Heart right ventricle (tissue), 16 donors: ENCODE measurements at regions not wholly inside any gene's neighbourhood (a gene's known extent, or its start where the extent isn't known, plus 50 kb on each side); places are given as distances from the start of the nearest gene placed in this dataset.

Experiments used
- ATAC-seq, 8 donors: fragments of 200-7000 bp; cut with Tn5 transposase; one replicate each; pipeline ENCODE4 v1.9.1; 2020; ENCODE audit warnings: mild to moderate bottlenecking in 8 of 8, moderate library complexity in 8 of 8, moderate number of reproducible peaks in 1 of 8
- DNase-seq, 2 donors: peaks; one replicate each; pipeline ENCODE4 v3.0.0-alpha.2; 2020
- H3K27ac ChIP-seq, 10 donors: fragments of 200-600 bp; sonication (generic) in 2 of 10; one replicate each; pipeline versions ENCODE4 v1.5.0 to v1.8.0; 2020 to 2022; ENCODE audit warnings: mild to moderate bottlenecking in 3 of 10
- H3K27me3 ChIP-seq, 7 donors: fragments of 200-600 bp; one replicate each; pipeline ENCODE4 v1.8.0; 2021 to 2022; ENCODE audit warnings: mild to moderate bottlenecking in 2 of 7
- H3K36me3 ChIP-seq, 9 donors: fragments of 200-600 bp; sonication (generic) in 1 of 9; one replicate each; pipeline versions ENCODE4 v1.5.0 to v1.8.0; 2020 to 2022; ENCODE audit warnings: mild to moderate bottlenecking in 2 of 9
- H3K4me1 ChIP-seq, 9 donors: fragments of 200-600 bp; sonication (generic) in 1 of 9; one replicate each; pipeline versions ENCODE4 v1.5.0 to v1.8.0; 2020 to 2022; ENCODE audit warnings: mild to moderate bottlenecking in 4 of 9
- H3K4me3 ChIP-seq, 10 donors: fragments of 200-600 bp; sonication (generic) in 2 of 10; one replicate each; pipeline versions ENCODE4 v1.5.0 to v1.8.0; 2020 to 2022; ENCODE audit warnings: mild to moderate bottlenecking in 7 of 10, moderate library complexity in 2 of 10
- H3K9me3 ChIP-seq, 11 donors: fragments of 200-600 bp in 10 of 11; sonication (generic) in 2 of 11; one replicate each; pipeline versions ENCODE4 v1.5.0 to v1.8.0; 2013 to 2022; ENCODE audit warnings: mild to moderate bottlenecking in 2 of 11, control low read depth in 1 of 11, moderate library complexity in 1 of 11
- CTCF ChIP-seq, 9 donors: fragments of 200-600 bp; sonication (generic) in 2 of 9; IDR thresholded peaks; one replicate each; pipeline versions ENCODE4 v1.5.0 to v1.8.0; 2021 to 2022; ENCODE audit warnings: antibody characterized with exemption in 9 of 9, mild to moderate bottlenecking in 5 of 9, moderate library complexity in 1 of 9
- WGBS, 2 donors: extraction: QIAGEN DNeasy Blood & Tissue Kit; methylation state at CpG; one replicate each; pipeline ENCODE4 v1.1.7; 2013; ENCODE audit warnings: inconsistent platforms in 1 of 2; 5-methylcytosine and 5-hydroxymethylcytosine counted together
- intact Hi-C, 10 donors: fragments of 100-400 bp; cut with DNase I; formaldehyde crosslinking; loops; one replicate each; pipeline versions ENCODE4 v1.11.1 to v1.14.2; 2022
- donor health status: Arrhythmogenic right ventricular cardiomyopathy.
- donor health status: ischemic (EF 13 %, LVEDD 7.1; RV severe dilation, severe dysfunction).
- donor health status: healthy with polysubstance abuse.
- donor health status: DM: no; HTN: yes; CAD: no.
- donor health status: DM: no; HTN: no; CAD: no.
- donor health status: ischemic (EF 25% LVEDD 6.9; RV normal size, moderate dysfunction).
- donor health status: ischemic (EF 25% LVEDD 5.7; RV mildly dilated, moderate dysfunction).
- donor health status: healthy.
- donor health status: DM: yes; HTN: yes; CAD: no.
- donor health status: Ischemic cardiomyopathy.
- donor health status: ischemic (EF 35%, LVEDD 5.7; RV mildly dilated, moderate dysfunction).
- donor health status: nonischemic (EF 11% LVEDD 7.7; RV severe dilation, severe dysfunction).
- donor health status: DM: yes; HTN: yes; CAD: no.
- donor health status: PGD.
- donor health status: ischemic (EF 29% LVEDD 5.4; RV normal size, mild dysfunction).
- donor health status: nonischemic (EF 23%, LVEDD 6.1; RV moderate dilation, normal function).

DNA sequence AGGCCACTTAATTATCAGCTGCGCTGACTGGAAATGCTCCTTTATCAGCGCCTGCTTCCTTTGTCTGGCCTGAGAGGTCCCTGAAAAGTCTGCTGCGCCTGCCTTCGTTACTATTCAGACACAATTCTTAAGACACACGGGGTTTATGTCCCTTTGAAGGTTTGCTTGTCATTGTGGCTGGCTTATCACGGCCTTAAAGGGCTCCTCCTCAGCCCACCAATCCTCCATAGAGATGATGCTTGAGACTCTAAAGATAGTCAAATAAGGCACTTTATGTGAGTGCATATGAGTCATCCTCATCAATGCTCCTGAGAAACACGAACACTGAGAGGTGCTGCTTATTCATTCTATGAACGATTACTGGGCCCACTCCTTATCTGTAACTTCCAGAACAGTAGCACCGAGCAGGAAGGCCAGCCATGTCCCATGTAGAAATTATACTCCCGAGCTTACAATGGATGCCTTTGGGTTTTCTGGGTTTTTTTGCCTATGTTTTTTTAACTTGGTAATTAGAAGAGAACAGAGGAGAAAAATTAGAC lies 1268.2 kb upstream of the TMEM132C start:
- H3K36me3 ChIP-seq = no peaks in the 10 kb centered on the region
- H3K9me3 ChIP-seq = no peaks in the 10 kb centered on the region
- intact Hi-C loops = no loop called here
- H3K4me3 ChIP-seq = no peak overlapping the region
- H3K27ac ChIP-seq = no peak overlapping the region
- DNase-seq (no peak), ATAC-seq (no peak)
- 13 to 19% methylated on average over 10 of the region's 10 CpGs for WGBS, 2 donors
- no peaks in the 10 kb centered on the region for H3K4me1 ChIP-seq
- TF ChIP-seq CTCF (IDR thresholded peaks at IDR 0.05) = no peak
- H3K27me3 ChIP-seq = peaks cover 0 to 28% (median 0%) of the 10 kb centered on the region in 7 donors

DNA sequence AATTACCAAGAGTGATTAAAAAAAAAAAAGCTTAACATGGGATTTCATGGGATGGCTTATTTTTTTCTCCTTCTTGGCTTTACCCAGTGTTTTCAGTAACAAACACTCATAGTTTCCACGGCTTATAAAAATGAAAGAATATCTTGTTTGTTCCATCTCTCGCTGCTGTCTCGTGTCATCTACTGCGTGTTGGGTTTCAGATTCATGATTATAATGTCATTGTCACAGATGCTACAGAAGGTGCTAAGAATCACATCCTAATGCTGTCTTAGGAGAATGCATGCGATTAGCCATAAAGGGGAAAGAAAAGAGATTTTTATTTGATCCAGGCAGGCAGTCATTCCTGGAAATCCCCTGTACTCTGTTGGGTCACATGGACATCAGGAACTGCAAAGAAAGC lies 1267.6 kb upstream of the TMEM132C start:
- no peak for ATAC-seq
- DNase-seq = no peak
- 85 to 90% methylated on average over 5 of the region's 5 CpGs for WGBS, 2 donors
- Histone ChIP-seq H3K36me3 (no peaks in the 10 kb centered on the region), H3K27me3 (peaks cover 0 to 28% (median 0%) of the 10 kb centered on the region in 7 donors), H3K4me3 (no peak overlapping the region), H3K9me3 (no peaks in the 10 kb centered on the region), H3K4me1 (no peaks in the 10 kb centered on the region), H3K27ac (no peak overlapping the region)
- intact Hi-C loops = no loop called here
- no peak for TF ChIP-seq CTCF (IDR thresholded peaks at IDR 0.05)

DNA sequence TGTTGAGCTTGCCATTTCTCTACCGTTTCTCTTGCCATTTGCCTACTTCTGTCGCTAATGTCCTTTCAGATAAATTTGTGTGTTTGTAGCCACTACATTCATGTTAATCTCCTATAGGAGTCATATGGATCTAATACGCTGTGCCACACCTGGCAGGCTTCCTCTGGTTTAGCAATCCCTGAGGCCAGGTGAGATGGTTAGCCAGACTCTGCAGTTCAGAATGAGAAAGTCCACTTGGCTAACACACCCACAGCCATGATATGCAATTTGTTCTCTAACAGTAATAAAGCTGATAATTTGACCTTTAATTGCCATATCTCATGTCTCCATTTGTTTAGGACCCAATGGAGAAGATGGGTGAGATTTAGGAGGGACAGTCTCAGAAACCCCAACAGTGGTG lies 1261.6 kb upstream of the TMEM132C start:
- intact Hi-C loops = no loop called here
- no peak for TF ChIP-seq CTCF (IDR thresholded peaks at IDR 0.05)
- H3K27me3 ChIP-seq = peaks cover 0 to 11% (median 0%) of the 10 kb centered on the region in 7 donors
- no peaks in the 10 kb centered on the region for H3K9me3 ChIP-seq
- ATAC-seq (no peak), DNase-seq (no peak)
- WGBS, 2 donors = 76 to 92% methylated on average over 3 of the region's 3 CpGs
- no peaks in the 10 kb centered on the region for H3K4me1 ChIP-seq
- H3K27ac ChIP-seq = no peak overlapping the region
- H3K4me3 ChIP-seq = no peak overlapping the region
- no peaks in the 10 kb centered on the region for H3K36me3 ChIP-seq

DNA sequence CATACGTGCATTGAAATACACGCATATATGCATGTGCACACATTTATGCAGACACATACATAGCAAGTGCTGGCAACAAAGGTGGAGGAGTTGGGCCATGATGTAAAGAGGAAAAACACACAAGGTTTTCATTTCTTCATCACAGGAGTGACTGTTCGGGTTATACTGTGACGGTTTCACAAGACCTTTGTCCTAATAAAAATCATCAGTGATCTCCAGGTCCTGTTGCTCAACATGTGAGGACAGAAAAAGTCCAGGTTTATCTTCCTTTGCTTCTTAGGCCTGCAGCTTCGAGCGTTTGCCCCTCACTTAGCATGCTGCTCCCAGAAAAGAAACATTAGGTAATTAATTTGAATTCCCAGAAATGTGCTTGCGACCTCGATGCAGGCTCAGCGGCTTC lies 1260.0 kb upstream of the TMEM132C start:
- no peak for TF ChIP-seq CTCF (IDR thresholded peaks at IDR 0.05)
- Histone ChIP-seq H3K9me3 (no peaks in the 10 kb centered on the region), H3K27ac (no peak overlapping the region), H3K36me3 (no peaks in the 10 kb centered on the region), H3K4me1 (no peaks in the 10 kb centered on the region), H3K4me3 (no peak overlapping the region), H3K27me3 (peaks cover 0 to 19% (median 0%) of the 10 kb centered on the region in 7 donors)
- WGBS, 2 donors = 73 to 80% methylated on average over 9 of the region's 9 CpGs
- DNase-seq (no peak), ATAC-seq (no peak)
- intact Hi-C loops = no loop called here
